ENCODE measurements at regions not wholly inside any gene's neighbourhood (a gene's known extent, or its start where the extent isn't known, plus 50 kb on each side); places are given as distances from the start of the nearest gene placed in this dataset.

- TF ChIP-seq CTCF (IDR thresholded peaks at IDR 0.05; ENCODE audit: low read depth, low read length), result no peak
- TF ChIP-seq, protein P1, sequence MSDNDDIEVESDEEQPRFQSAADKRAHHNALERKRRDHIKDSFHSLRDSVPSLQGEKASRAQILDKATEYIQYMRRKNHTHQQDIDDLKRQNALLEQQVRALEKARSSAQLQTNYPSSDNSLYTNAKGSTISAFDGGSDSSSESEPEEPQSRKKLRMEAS (IDR thresholded peaks at IDR 0.05; ENCODE audit: low read depth, low read length), result no peak
- TF ChIP-seq MYC (IDR thresholded peaks at IDR 0.05; ENCODE audit: low read depth, low read length), result no peak
- no peak for TF ChIP-seq POLR2A (IDR thresholded peaks at IDR 0.05; ENCODE audit: extremely low read depth, insufficient read length)
- no peak overlapping the region for H3K4me3 ChIP-seq (ENCODE audit: low read depth, low read length)
These were observed 611.4 kb downstream of the SEMA5A start for GRCh38 chr5:8934455-8934854.

DNA sequence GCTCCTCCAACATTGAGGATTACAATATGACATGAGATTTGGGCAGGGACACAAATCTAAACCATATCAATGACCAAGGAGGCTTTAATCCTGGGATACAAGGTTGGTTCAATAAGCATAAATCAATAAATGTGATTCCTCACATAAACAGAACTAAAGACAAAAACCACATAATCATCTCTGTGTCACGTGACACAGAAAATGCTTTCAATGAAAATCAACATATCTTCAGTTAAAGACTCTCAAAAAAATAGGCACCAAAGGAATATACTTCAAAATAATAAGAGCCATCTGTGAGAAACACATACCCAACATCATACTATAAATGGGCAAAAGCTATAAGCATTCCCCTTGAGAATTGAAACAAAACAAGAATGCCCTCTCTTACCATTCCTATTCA is 604.9 kb downstream of the SEMA5A start:
- no peak for DNase-seq (ENCODE audit: low read depth)
- H3K4me3 ChIP-seq (ENCODE audit: low read depth, low read length), result no peak overlapping the region
- TF ChIP-seq MYC (IDR thresholded peaks at IDR 0.05; ENCODE audit: low read depth, low read length) (no peak), POLR2A (IDR thresholded peaks at IDR 0.05; ENCODE audit: extremely low read depth, insufficient read length) (no peak), CTCF (IDR thresholded peaks at IDR 0.05; ENCODE audit: low read depth, low read length) (no peak)
- TF ChIP-seq, protein P1 (IDR thresholded peaks at IDR 0.05; ENCODE audit: low read depth, low read length), result no peak

More at GRCh38 chr5:8934455-8934854, 611.4 kb downstream of the SEMA5A start:
- no peak for DNase-seq (ENCODE audit: low read depth)

- no peak for DNase-seq (ENCODE audit: low read depth)
- TF ChIP-seq MYC (IDR thresholded peaks at IDR 0.05; ENCODE audit: low read depth, low read length) (no peak), POLR2A (IDR thresholded peaks at IDR 0.05; ENCODE audit: extremely low read depth, insufficient read length) (no peak), CTCF (IDR thresholded peaks at IDR 0.05; ENCODE audit: low read depth, low read length) (no peak)
- TF ChIP-seq, protein P1 (IDR thresholded peaks at IDR 0.05; ENCODE audit: low read depth, low read length), result no peak
- H3K4me3 ChIP-seq (ENCODE audit: low read depth, low read length), result no peak overlapping the region
These were observed 602.6 kb downstream of the SEMA5A start for GRCh38 chr5:8943301-8943700.

DNA sequence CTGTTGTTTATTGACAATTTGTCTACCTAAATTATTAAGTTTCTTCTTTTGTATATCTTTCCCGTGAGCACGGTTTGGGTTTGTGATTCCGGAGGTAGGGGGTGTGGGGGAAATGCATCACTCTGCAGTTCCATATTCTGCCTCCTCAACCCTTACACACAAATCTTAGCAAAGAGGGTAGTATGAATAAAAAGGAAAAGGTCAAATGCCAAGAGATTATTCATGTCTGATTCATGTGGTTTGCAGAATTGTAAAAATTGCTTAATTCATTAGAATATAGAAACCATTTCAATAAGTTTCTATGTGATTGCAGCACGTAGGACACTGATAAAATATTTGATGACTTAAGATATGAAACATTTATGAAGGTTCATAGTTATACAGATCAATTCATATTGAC is 601.9 kb downstream of the SEMA5A start:
- TF ChIP-seq, protein P1 (IDR thresholded peaks at IDR 0.05; ENCODE audit: low read depth, low read length), result no peak
- TF ChIP-seq POLR2A (IDR thresholded peaks at IDR 0.05; ENCODE audit: extremely low read depth, insufficient read length), result no peak
- no peak for TF ChIP-seq MYC (IDR thresholded peaks at IDR 0.05; ENCODE audit: low read depth, low read length)
- no peak for TF ChIP-seq CTCF (IDR thresholded peaks at IDR 0.05; ENCODE audit: low read depth, low read length)
- H3K4me3 ChIP-seq (ENCODE audit: low read depth, low read length), result no peak overlapping the region
- DNase-seq (ENCODE audit: low read depth), result no peak

DNA sequence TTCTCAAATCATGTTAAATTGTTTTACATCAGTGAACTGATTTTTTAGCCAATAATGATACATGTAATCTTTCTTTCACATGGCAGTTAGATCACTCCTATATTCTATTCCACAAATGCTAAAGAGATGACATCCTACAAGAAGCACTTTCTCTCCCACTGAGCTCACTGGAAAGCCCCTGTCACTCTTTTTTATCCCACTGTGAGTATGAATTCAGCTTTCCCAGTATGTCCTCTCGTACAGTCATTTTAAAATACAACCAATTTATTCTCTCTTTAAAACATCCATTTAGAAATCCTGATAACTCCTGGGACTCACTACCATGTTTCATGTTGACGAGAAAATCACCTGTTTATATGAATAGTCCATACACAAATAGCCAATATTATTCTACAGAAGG is 599.9 kb downstream of the SEMA5A start:
- TF ChIP-seq POLR2A (IDR thresholded peaks at IDR 0.05; ENCODE audit: extremely low read depth, insufficient read length), result no peak
- TF ChIP-seq, protein P1 (IDR thresholded peaks at IDR 0.05; ENCODE audit: low read depth, low read length), result no peak
- TF ChIP-seq CTCF (IDR thresholded peaks at IDR 0.05; ENCODE audit: low read depth, low read length), result no peak
- TF ChIP-seq MYC (IDR thresholded peaks at IDR 0.05; ENCODE audit: low read depth, low read length), result no peak
- no peak overlapping the region for H3K4me3 ChIP-seq (ENCODE audit: low read depth, low read length)
- no peak for DNase-seq (ENCODE audit: low read depth)

DNA sequence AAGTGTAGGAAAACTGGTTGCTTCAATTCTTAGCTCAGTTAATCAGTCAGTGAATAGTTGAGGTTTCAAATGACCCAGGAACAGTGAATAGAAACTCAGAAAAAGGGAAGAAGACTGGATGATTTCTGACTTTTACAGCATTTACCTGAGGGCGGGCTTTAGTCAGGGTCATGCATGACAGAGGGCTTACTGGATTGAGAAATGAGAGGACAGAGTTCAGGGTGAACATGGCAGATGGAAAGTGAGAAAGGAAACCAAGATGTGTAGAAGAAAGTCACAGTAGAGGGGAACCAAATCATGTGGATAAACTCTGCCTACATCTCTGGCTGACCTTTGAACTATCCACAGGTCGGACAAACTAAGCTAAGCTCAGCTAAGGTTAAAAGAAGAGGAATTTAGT is 596.0 kb downstream of the SEMA5A start:
- TF ChIP-seq CTCF (IDR thresholded peaks at IDR 0.05; ENCODE audit: low read depth, low read length), result no peak
- TF ChIP-seq POLR2A (IDR thresholded peaks at IDR 0.05; ENCODE audit: extremely low read depth, insufficient read length), result no peak
- TF ChIP-seq MYC (IDR thresholded peaks at IDR 0.05; ENCODE audit: low read depth, low read length), result no peak
- TF ChIP-seq, protein P1 (IDR thresholded peaks at IDR 0.05; ENCODE audit: low read depth, low read length), result no peak
- no peak overlapping the region for H3K4me3 ChIP-seq (ENCODE audit: low read depth, low read length)

More for the DNA sequence above, 596.0 kb downstream of the SEMA5A start:
- DNase-seq (ENCODE audit: low read depth), result no peak
